K562 (cell line): ENCODE measurements at regions not wholly inside any gene's neighbourhood (a gene's known extent, or its start where the extent isn't known, plus 50 kb on each side); places are given as distances from the start of the nearest gene placed in this dataset.

Experiments
- ARID3A ChIP-seq: IDR thresholded peaks from 2 replicates; pipeline ENCODE4 v1.6.1; 2012; ENCODE audit warnings: low read depth, low read length, improper control_type of control experiment, borderline replicate concordance
- DPF2 ChIP-seq: fragments of 450-650 bp; IDR thresholded peaks from 2 replicates; pipeline ENCODE4 v1.6.1; 2016
- FOXM1 ChIP-seq, 2 experiments: fragments of 450-650 bp in 1 of 2; sonication (generic) in 1 of 2; formaldehyde crosslinking in 1 of 2; IDR thresholded peaks; 2 replicates each; pipeline versions ENCODE4 v1.6.1 to v1.9.0; 2017 to 2022; ENCODE audit warnings: low read depth in 2 of 2, mild to moderate bottlenecking in 2 of 2, missing genetic modification reagents in 1 of 2, moderate library complexity in 1 of 2
- ID3 ChIP-seq, 2 experiments: fragments of 250-450 bp in 1 of 2; fragments of 450-650 bp in 1 of 2; sonication (Bioruptor Pico) in 1 of 2; IDR thresholded peaks; 2 replicates each; pipeline versions ENCODE4 v1.6.1 to v1.8.0; 2016 to 2021; ENCODE audit warnings: mild to moderate bottlenecking in 2 of 2, moderate library complexity in 2 of 2, missing compliant biosample characterization in 1 of 2, missing genetic modification characterization in 1 of 2
- MAFK ChIP-seq: IDR thresholded peaks from 2 replicates; pipeline ENCODE4 v1.6.1; 2011; ENCODE audit warnings: low read length, improper control_type of control experiment
- MXI1 ChIP-seq: IDR thresholded peaks from 2 replicates; pipeline ENCODE4 v1.6.1; 2011; ENCODE audit warnings: low read depth, mild to moderate bottlenecking, improper control_type of control experiment, low read length
- PRDM10 ChIP-seq: fragments of 450-650 bp; IDR thresholded peaks from 2 replicates; pipeline ENCODE4 v1.6.1; 2018; ENCODE audit not compliant: partially characterized antibody
- SMARCA4 ChIP-seq: fragments of 450-650 bp; IDR thresholded peaks from 2 replicates; pipeline ENCODE4 v1.6.1; 2016
- SNIP1 ChIP-seq: fragments of 450-650 bp; IDR thresholded peaks from 2 replicates; pipeline ENCODE4 v1.7.1; 2017; ENCODE audit warnings: low read depth, mild to moderate bottlenecking
- UBTF ChIP-seq, 2 experiments: IDR thresholded peaks; 2 replicates each; pipeline ENCODE4 v1.6.1; 2012; ENCODE audit warnings: improper control_type of control experiment in 2 of 2, low read depth in 2 of 2, low read length in 2 of 2, borderline replicate concordance in 1 of 2
- ZEB2 ChIP-seq: fragments of 450-650 bp; IDR thresholded peaks from 2 replicates; pipeline ENCODE4 v1.6.1; 2016
- ZNF134 ChIP-seq: fragments of 250-450 bp; sonication (Bioruptor Pico); conservative IDR thresholded peaks from 2 replicates; pipeline ENCODE4 v1.4.0; 2020
- ZNF143 ChIP-seq: sonication (generic); formaldehyde crosslinking; IDR thresholded peaks from 2 replicates; pipeline ENCODE4 v1.9.0; 2022; ENCODE audit warnings: mild to moderate bottlenecking, missing genetic modification reagents
- TF ChIP-seq, protein P1 (sequence below): fragments of 450-650 bp; formaldehyde crosslinking; IDR thresholded peaks from 2 replicates; pipeline ENCODE4 v1.4.0; 2022; ENCODE audit warnings: missing genetic modification characterization
- TF ChIP-seq, protein P2 (sequence below): sonication (generic); IDR thresholded peaks from 2 replicates; pipeline ENCODE4 v1.6.1; 2016
- TF ChIP-seq, protein P3 (sequence below): sonication (generic); formaldehyde crosslinking; IDR thresholded peaks from 2 replicates; pipeline ENCODE4 v1.8.1; 2023; ENCODE audit warnings: mild to moderate bottlenecking, missing genetic modification reagents, moderate library complexity

- TF ChIP-seq, protein P1, sequence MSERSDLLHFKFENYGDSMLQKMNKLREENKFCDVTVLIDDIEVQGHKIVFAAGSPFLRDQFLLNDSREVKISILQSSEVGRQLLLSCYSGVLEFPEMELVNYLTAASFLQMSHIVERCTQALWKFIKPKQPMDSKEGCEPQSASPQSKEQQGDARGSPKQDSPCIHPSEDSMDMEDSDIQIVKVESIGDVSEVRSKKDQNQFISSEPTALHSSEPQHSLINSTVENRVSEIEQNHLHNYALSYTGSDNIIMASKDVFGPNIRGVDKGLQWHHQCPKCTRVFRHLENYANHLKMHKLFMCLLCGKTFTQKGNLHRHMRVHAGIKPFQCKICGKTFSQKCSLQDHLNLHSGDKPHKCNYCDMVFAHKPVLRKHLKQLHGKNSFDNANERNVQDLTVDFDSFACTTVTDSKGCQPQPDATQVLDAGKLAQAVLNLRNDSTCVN (CRISPR knock-in tag): no peak
- TF ChIP-seq, protein P2, sequence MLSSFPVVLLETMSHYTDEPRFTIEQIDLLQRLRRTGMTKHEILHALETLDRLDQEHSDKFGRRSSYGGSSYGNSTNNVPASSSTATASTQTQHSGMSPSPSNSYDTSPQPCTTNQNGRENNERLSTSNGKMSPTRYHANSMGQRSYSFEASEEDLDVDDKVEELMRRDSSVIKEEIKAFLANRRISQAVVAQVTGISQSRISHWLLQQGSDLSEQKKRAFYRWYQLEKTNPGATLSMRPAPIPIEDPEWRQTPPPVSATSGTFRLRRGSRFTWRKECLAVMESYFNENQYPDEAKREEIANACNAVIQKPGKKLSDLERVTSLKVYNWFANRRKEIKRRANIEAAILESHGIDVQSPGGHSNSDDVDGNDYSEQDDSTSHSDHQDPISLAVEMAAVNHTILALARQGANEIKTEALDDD: 0 out of 2 replicates have a peak, but pooled peaks have one; percentile 65
- TF ChIP-seq ZNF143 (CRISPR knock-in tag) (no peak), ID3 (CRISPR knock-in tag; IDR thresholded peaks at IDR 0.05) (no peak), ID3 (tag; IDR thresholded peaks at IDR 0.05) (no peak), MAFK (peak; percentile 86), DPF2 (peak; percentile 93), UBTF (IDR thresholded peaks at IDR 0.05; ENCODE audit: borderline replicate concordance in 1 of 2, low read depth in 2 of 2, low read length in 2 of 2) (no peak), FOXM1 (IDR thresholded peaks at IDR 0.05; ENCODE audit: low read depth) (0 out of 2 replicates have a peak, but pooled peaks have one; percentile 37), FOXM1 (CRISPR knock-in tag; IDR thresholded peaks at IDR 0.05; ENCODE audit: low read depth) (no peak), ZEB2 (peak; percentile 61; the same call in 1 of the 2 replicates), ARID3A (0 out of 2 replicates have a peak, but pooled peaks have one; percentile 19), SNIP1 (no peak), SMARCA4 (peak; percentile 87), PRDM10 (peak; percentile 5), MXI1 (no peak), ZNF134 (CRISPR knock-in tag) (peak; percentile 71; the same call in 1 of the 2 replicates)
- TF ChIP-seq, protein P3, sequence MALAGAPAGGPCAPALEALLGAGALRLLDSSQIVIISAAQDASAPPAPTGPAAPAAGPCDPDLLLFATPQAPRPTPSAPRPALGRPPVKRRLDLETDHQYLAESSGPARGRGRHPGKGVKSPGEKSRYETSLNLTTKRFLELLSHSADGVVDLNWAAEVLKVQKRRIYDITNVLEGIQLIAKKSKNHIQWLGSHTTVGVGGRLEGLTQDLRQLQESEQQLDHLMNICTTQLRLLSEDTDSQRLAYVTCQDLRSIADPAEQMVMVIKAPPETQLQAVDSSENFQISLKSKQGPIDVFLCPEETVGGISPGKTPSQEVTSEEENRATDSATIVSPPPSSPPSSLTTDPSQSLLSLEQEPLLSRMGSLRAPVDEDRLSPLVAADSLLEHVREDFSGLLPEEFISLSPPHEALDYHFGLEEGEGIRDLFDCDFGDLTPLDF (CRISPR knock-in tag): no peak
Measured at GRCh38 chr7:10789170-10789569, 184.5 kb upstream of the PHF14 start (continued).
